A673 (cell line): ENCODE measurements at regions not wholly inside any gene's neighbourhood (a gene's known extent, or its start where the extent isn't known, plus 50 kb on each side); places are given as distances from the start of the nearest gene placed in this dataset.

Source experiments
- BruUV-seq: library from RNA; stranded (reverse); fragments of 400-500 nt; replicated peaks from 2 replicates; lab custom pipeline; 2021; lab: Mats Ljungman, UMichigan
- CTCF ChIA-PET: fragments of 300-600 bp; sonication (Branson Sonifier 250); formaldehyde crosslinking; loops from one replicate; lab custom pipeline; 2022; ENCODE audit warnings: antibody characterized with exemption; lab: Charles Lee
- POLR2A ChIA-PET: fragments of 300-600 bp; sonication (Branson Sonifier 250); formaldehyde crosslinking; loops from one replicate; lab custom pipeline; 2022; ENCODE audit warnings: antibody characterized with exemption; ENCODE audit not compliant: low non-redundant PET; lab: Charles Lee
- DNase-seq: peaks from one replicate; pipeline ENCODE4 v3.0.0-alpha.2; 2015; ENCODE audit warnings: low spot score
- H3K27ac ChIP-seq: fragments of 200-600 bp; sonication (generic); 2 replicates; pipeline ENCODE4 v1.5.1; 2016; ENCODE audit warnings: mixed run types, low read depth, mild to moderate bottlenecking, mixed read lengths, antibody characterized with exemption, low read length; ENCODE audit not compliant: poor library complexity, severe bottlenecking
- H3K27me3 ChIP-seq: fragments of 200-600 bp; sonication (generic); replicated peaks from 2 replicates; pipeline ENCODE4 v1.6.1; 2017; ENCODE audit warnings: mixed run types, low read depth, mild to moderate bottlenecking, mixed read lengths, antibody characterized with exemption, low read length; ENCODE audit not compliant: insufficient read depth, poor library complexity
- H3K36me3 ChIP-seq: fragments of 200-600 bp; sonication (generic); 2 replicates; pipeline ENCODE4 v1.6.1; 2016; ENCODE audit warnings: mixed run types, mild to moderate bottlenecking, mixed read lengths, antibody characterized with exemption, low read length; ENCODE audit not compliant: insufficient read depth, poor library complexity, severe bottlenecking
- H3K4me1 ChIP-seq: fragments of 200-600 bp; sonication (generic); 2 replicates; pipeline ENCODE4 v1.6.1; 2017; ENCODE audit warnings: mixed run types, mild to moderate bottlenecking, mixed read lengths, antibody characterized with exemption, low read length; ENCODE audit not compliant: insufficient read depth, poor library complexity, severe bottlenecking
- H3K4me3 ChIP-seq: fragments of 200-600 bp; sonication (generic); 2 replicates; pipeline ENCODE4 v1.5.1; 2016; ENCODE audit warnings: low read depth, mixed run types, mild to moderate bottlenecking, mixed read lengths, low read length; ENCODE audit not compliant: poor library complexity, severe bottlenecking
- H3K9me3 ChIP-seq: fragments of 200-600 bp; sonication (generic); 2 replicates; pipeline ENCODE4 v1.6.1; 2016; ENCODE audit warnings: mixed run types, low read depth, mild to moderate bottlenecking, mixed read lengths, antibody characterized with exemption, low read length; ENCODE audit not compliant: poor library complexity, severe bottlenecking
- CTCF ChIP-seq: fragments of 300-800, 200-600 bp; sonication (generic); conservative IDR thresholded peaks from 2 replicates; pipeline ENCODE4 v1.5.1; 2017; ENCODE audit warnings: low read depth, mild to moderate bottlenecking, antibody characterized with exemption, low read length, moderate library complexity, mixed read lengths
- EZH2 ChIP-seq: fragments of 200-600 bp; sonication (generic); IDR thresholded peaks from 2 replicates; pipeline ENCODE4 v1.6.1; 2017; ENCODE audit warnings: borderline replicate concordance, low read depth, mild to moderate bottlenecking, mixed read lengths, antibody characterized with exemption, low read length; ENCODE audit not compliant: poor library complexity, severe bottlenecking
- intact Hi-C: fragments of 100-400 bp; cut with micrococcal nuclease; formaldehyde crosslinking; loops from one replicate; pipeline ENCODE4 v1.10.0; 2022; ENCODE audit not compliant: unreplicated experiment

GRCh38 chr6:86118271-86118670 is 475.6 kb upstream of the SYNCRIP start:
- no TSS peak for BruUV-seq
- Histone ChIP-seq H3K4me1 (no peaks in the 10 kb centered on the region), H3K4me3 (no peak overlapping the region), H3K27ac (no peak overlapping the region), H3K36me3 (no peaks in the 10 kb centered on the region), H3K27me3 (no peaks in the 10 kb centered on the region), H3K9me3 (no peaks in the 10 kb centered on the region)
- TF ChIP-seq EZH2 (no peak), CTCF (no peak)
- intact Hi-C loops, result no loop called here
- CTCF ChIA-PET, result no interaction called here
- DNase-seq, result no peak
- POLR2A ChIA-PET, result no interaction called here

- no peak for TF ChIP-seq EZH2
- no peak for TF ChIP-seq CTCF
- intact Hi-C loops, result no loop called here
- no peaks in the 10 kb centered on the region for H3K27me3 ChIP-seq
- no peak overlapping the region for H3K4me3 ChIP-seq
- H3K27ac ChIP-seq, result no peak overlapping the region
- DNase-seq, result no peak
- ChIA-PET CTCF (no interaction called here), POLR2A (no interaction called here)
- no peaks in the 10 kb centered on the region for H3K4me1 ChIP-seq
- BruUV-seq, result no TSS peak
- H3K9me3 ChIP-seq, result peaks cover 6% of the 10 kb centered on the region
- no peaks in the 10 kb centered on the region for H3K36me3 ChIP-seq
Measured at GRCh38 chr6:86107985-86108384, 465.3 kb upstream of the SYNCRIP start.

- Histone ChIP-seq H3K9me3 (no peaks in the 10 kb centered on the region), H3K27ac (no peak overlapping the region), H3K4me3 (no peak overlapping the region), H3K36me3 (no peaks in the 10 kb centered on the region), H3K27me3 (no peaks in the 10 kb centered on the region), H3K4me1 (no peaks in the 10 kb centered on the region)
- BruUV-seq, result no TSS peak
- POLR2A ChIA-PET, result no interaction called here
- intact Hi-C loops, result no loop called here
- TF ChIP-seq CTCF, result no peak
- no peak for TF ChIP-seq EZH2
- CTCF ChIA-PET, result no interaction called here
- no peak for DNase-seq
Measured at GRCh38 chr6:86087954-86088353, 445.3 kb upstream of the SYNCRIP start.
